ENCODE measurements at regions not wholly inside any gene's neighbourhood (a gene's known extent, or its start where the extent isn't known, plus 50 kb on each side); places are given as distances from the start of the nearest gene placed in this dataset.

- intact Hi-C loops (cut with DNase I; ENCODE audit: low total_unique reads) = no loop called here
- no peaks in the 10 kb centered on the region for H3K36me3 ChIP-seq
- H3K27ac ChIP-seq = no peak overlapping the region
- TF ChIP-seq POLR2A (IDR thresholded peaks at IDR 0.05) = no peak
- no peak for TF ChIP-seq CTCF (IDR thresholded peaks at IDR 0.05 in 8 of 11, conservative IDR thresholded peaks at IDR 0.05 in 3 of 11)
- no peak for TF ChIP-seq POLR2AphosphoS5 (IDR thresholded peaks at IDR 0.05)
- no peaks in the 10 kb centered on the region for H3K9me3 ChIP-seq
- 81 to 95% (median 89%) methylated on average over 2 of the region's 2 CpGs for WGBS, 5 donors
- DNase-seq = no peak
- no peaks in the 10 kb centered on the region for H3K27me3 ChIP-seq (replicated peaks in 1 of 7)
- H3K4me1 ChIP-seq = no peaks in the 10 kb centered on the region
- H3K4me3 ChIP-seq = no peak overlapping the region
Measured at GRCh38 chr9:86752733-86753132, 194.6 kb downstream of the GAS1 start.

GRCh38 chr9:86751956-86752355 lies 195.3 kb downstream of the GAS1 start:
- Histone ChIP-seq H3K27me3 (replicated peaks in 1 of 7) (no peaks in the 10 kb centered on the region), H3K4me3 (no peak overlapping the region), H3K27ac (no peak overlapping the region), H3K9me3 (no peaks in the 10 kb centered on the region), H3K4me1 (no peaks in the 10 kb centered on the region), H3K36me3 (no peaks in the 10 kb centered on the region)
- intact Hi-C loops (cut with DNase I; ENCODE audit: low total_unique reads) = no loop called here
- TF ChIP-seq CTCF (IDR thresholded peaks at IDR 0.05 in 8 of 11, conservative IDR thresholded peaks at IDR 0.05 in 3 of 11) = no peak
- WGBS, 5 donors = 86 to 95% (median 88%) methylated on average over 5 of the region's 5 CpGs
- no peak for DNase-seq

- Histone ChIP-seq H3K4me3 (no peak overlapping the region), H3K27me3 (replicated peaks in 1 of 7) (no peaks in the 10 kb centered on the region), H3K9me3 (no peaks in the 10 kb centered on the region), H3K4me1 (no peaks in the 10 kb centered on the region), H3K27ac (no peak overlapping the region), H3K36me3 (no peaks in the 10 kb centered on the region)
- intact Hi-C loops (cut with DNase I; ENCODE audit: low total_unique reads) = no loop called here
- TF ChIP-seq CTCF (IDR thresholded peaks at IDR 0.05 in 8 of 11, conservative IDR thresholded peaks at IDR 0.05 in 3 of 11) (no peak), POLR2AphosphoS5 (IDR thresholded peaks at IDR 0.05) (no peak), POLR2A (IDR thresholded peaks at IDR 0.05) (no peak)
- WGBS, 5 donors = 86 to 90% (median 87%) methylated on average over 3 to 4 of the region's 4 CpGs
- DNase-seq = no peak
Measured at GRCh38 chr9:86751207-86751606, 196.1 kb downstream of the GAS1 start.

GRCh38 chr9:86749894-86750255 lies 197.4 kb downstream of the GAS1 start:
- TF ChIP-seq POLR2AphosphoS5 (IDR thresholded peaks at IDR 0.05) = no peak
- no peak overlapping the region for H3K27ac ChIP-seq
- H3K27me3 ChIP-seq (replicated peaks in 1 of 7) = no peaks in the 10 kb centered on the region
- WGBS, 5 donors = 53 to 71% (median 65%) methylated on average over 4 of the region's 4 CpGs
- no peak overlapping the region for H3K4me3 ChIP-seq
- H3K9me3 ChIP-seq = no peaks in the 10 kb centered on the region
- H3K36me3 ChIP-seq = no peaks in the 10 kb centered on the region
- DNase-seq = no peak
- intact Hi-C loops (cut with DNase I; ENCODE audit: low total_unique reads) = no loop called here
- H3K4me1 ChIP-seq = no peaks in the 10 kb centered on the region

- DNase-seq = no peak
- no peak for TF ChIP-seq CTCF (IDR thresholded peaks at IDR 0.05 in 8 of 11, conservative IDR thresholded peaks at IDR 0.05 in 3 of 11)
- TF ChIP-seq POLR2A (IDR thresholded peaks at IDR 0.05) = no peak
- no peak for TF ChIP-seq POLR2AphosphoS5 (IDR thresholded peaks at IDR 0.05)
- 89 to 93% (median 90%) methylated on average over 2 of the region's 2 CpGs for WGBS, 5 donors
- H3K27me3 ChIP-seq (replicated peaks in 1 of 7) = no peaks in the 10 kb centered on the region
- no peaks in the 10 kb centered on the region for H3K36me3 ChIP-seq
- no peaks in the 10 kb centered on the region for H3K4me1 ChIP-seq
- no peaks in the 10 kb centered on the region for H3K9me3 ChIP-seq
- no peak overlapping the region for H3K4me3 ChIP-seq
- H3K27ac ChIP-seq = no peak overlapping the region
- intact Hi-C loops (cut with DNase I; ENCODE audit: low total_unique reads) = no loop called here
Measured at GRCh38 chr9:86749161-86749893, 198.0 kb downstream of the GAS1 start.

Measured in spleen (tissue), 11 donors.